ENCODE measurements at regions not wholly inside any gene's neighbourhood (a gene's known extent, or its start where the extent isn't known, plus 50 kb on each side); places are given as distances from the start of the nearest gene placed in this dataset.

DNA sequence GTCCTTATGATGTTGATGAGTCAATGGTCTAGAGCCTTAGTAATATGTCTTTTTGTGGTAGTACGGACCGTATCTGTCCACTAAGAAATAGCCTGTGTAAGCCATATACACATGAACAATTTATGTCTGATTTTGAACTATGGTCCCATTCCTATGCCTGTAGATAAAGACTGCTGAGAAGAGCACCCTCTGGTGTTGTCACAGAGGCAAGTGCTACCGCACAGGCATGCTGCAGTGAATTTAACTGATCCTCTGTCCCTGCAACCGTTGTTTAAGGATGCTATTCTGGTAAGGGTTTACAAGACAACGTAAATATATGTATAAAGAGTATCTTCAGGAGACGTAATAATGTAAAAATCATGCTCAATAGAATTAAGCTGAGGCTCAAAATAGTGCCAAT, 170.7 kb downstream of the UBE3A start:
- intact Hi-C loops (cut with DNase I) = no loop called here
- ATAC-seq = no peak
- no peak for DNase-seq
